GM23338 (cell line): ENCODE measurements at regions not wholly inside any gene's neighbourhood (a gene's known extent, or its start where the extent isn't known, plus 50 kb on each side); places are given as distances from the start of the nearest gene placed in this dataset.

Experiments
- ATAC-seq: fragments of 200-7000 bp; cut with Tn5 transposase; 3 replicates; pipeline ENCODE4 v1.9.1; 2020
- DNase-seq: peaks from one replicate; pipeline ENCODE4 v3.0.0-alpha.2; 2015; ENCODE audit warnings: low spot score
- H2AFZ ChIP-seq: fragments of 200-600 bp; sonication (generic); 2 replicates; pipeline ENCODE4 v1.8.0; 2016; ENCODE audit warnings: antibody characterized with exemption, mild to moderate bottlenecking, moderate library complexity
- H3F3A ChIP-seq: fragments of 200-600 bp; sonication (generic); replicated peaks from 2 replicates; pipeline ENCODE4 v1.8.0; 2017; ENCODE audit warnings: antibody characterized with exemption, mixed run types, low read depth
- H3K27ac ChIP-seq: fragments of 200-600 bp; sonication (generic); 2 replicates; pipeline ENCODE4 v1.6.1; 2016; ENCODE audit warnings: low read depth
- H3K27me3 ChIP-seq: fragments of 200-600 bp; sonication (generic); 2 replicates; pipeline ENCODE4 v1.8.0; 2016; ENCODE audit warnings: mild to moderate bottlenecking, mixed run types, moderate library complexity; ENCODE audit not compliant: insufficient read depth
- H3K36me3 ChIP-seq: fragments of 200-600 bp; sonication (generic); 2 replicates; pipeline ENCODE4 v1.8.0; 2016; ENCODE audit warnings: mild to moderate bottlenecking; ENCODE audit not compliant: insufficient read depth
- H3K4me1 ChIP-seq: fragments of 200-600 bp; sonication (generic); 2 replicates; pipeline ENCODE4 v1.8.0; 2016; ENCODE audit warnings: mild to moderate bottlenecking, moderate library complexity; ENCODE audit not compliant: insufficient read depth
- H3K4me2 ChIP-seq: fragments of 200-600 bp; sonication (generic); 2 replicates; pipeline ENCODE4 v1.7.1; 2017; ENCODE audit warnings: mixed run types
- H3K4me3 ChIP-seq: fragments of 200-600 bp; sonication (generic); 2 replicates; pipeline ENCODE4 v1.6.1; 2016; ENCODE audit warnings: mixed run types
- H3K79me2 ChIP-seq: fragments of 200-600 bp; sonication (generic); replicated peaks from 2 replicates; pipeline ENCODE4 v1.8.0; 2017; ENCODE audit warnings: mild to moderate bottlenecking; ENCODE audit not compliant: insufficient read depth
- H3K9me2 ChIP-seq: fragments of 200-600 bp; sonication (generic); 2 replicates; pipeline ENCODE4 v1.8.0; 2017; ENCODE audit not compliant: insufficient read depth
- H4K20me1 ChIP-seq: fragments of 200-600 bp; sonication (generic); replicated peaks from 2 replicates; pipeline ENCODE4 v1.8.0; 2017; ENCODE audit warnings: mild to moderate bottlenecking; ENCODE audit not compliant: insufficient read depth
- H3K27ac Mint-ChIP-seq: 2 replicates; pipeline ENCODE4 v1.8.0; 2020; ENCODE audit warnings: inconsistent platforms, mild to moderate bottlenecking, moderate library complexity, mixed read lengths
- H3K27me3 Mint-ChIP-seq: 3 replicates; pipeline ENCODE4 v1.8.0; 2022; ENCODE audit warnings: low read depth, mild to moderate bottlenecking, moderate library complexity, mixed read lengths, inconsistent platforms; ENCODE audit not compliant: insufficient read depth, poor library complexity
- H3K36me3 Mint-ChIP-seq: 3 replicates; pipeline ENCODE4 v1.8.0; 2021; ENCODE audit warnings: low read depth, mild to moderate bottlenecking, inconsistent platforms, moderate library complexity, mixed read lengths
- H3K4me1 Mint-ChIP-seq: 3 replicates; pipeline ENCODE4 v1.8.0; 2020; ENCODE audit warnings: mild to moderate bottlenecking, inconsistent platforms, mixed read lengths
- H3K4me3 Mint-ChIP-seq: 3 replicates; pipeline ENCODE4 v1.8.0; 2021; ENCODE audit warnings: moderate library complexity, mild to moderate bottlenecking, inconsistent platforms, mixed read lengths
- H3K9me3 Mint-ChIP-seq: 3 replicates; pipeline ENCODE4 v1.8.0; 2020; ENCODE audit warnings: moderate library complexity, mild to moderate bottlenecking, inconsistent platforms, mixed read lengths
- CREB1 ChIP-seq: fragments of 250-450 bp; sonication (Bioruptor Pico); IDR thresholded peaks from 2 replicates; pipeline ENCODE4 v1.5.0; 2020; ENCODE audit warnings: low read depth, mild to moderate bottlenecking, moderate library complexity
- CTCF ChIP-seq, 2 experiments: fragments of 200-600 bp in 1 of 2; sonication (generic) in 1 of 2; conservative IDR thresholded peaks; 2 replicates each; pipeline versions ENCODE4 v1.5.1 to v1.6.1; 2016 to 2017; ENCODE audit warnings: antibody characterized with exemption in 2 of 2, low read depth in 2 of 2, mild to moderate bottlenecking in 2 of 2, moderate library complexity in 1 of 2
- ETS1 ChIP-seq: IDR thresholded peaks from 2 replicates; pipeline ENCODE4 v1.6.1; 2016; ENCODE audit warnings: antibody characterized with exemption
- EZH2 ChIP-seq: fragments of 200-600 bp; sonication (generic); IDR thresholded peaks from one replicate; pipeline ENCODE4 v1.8.0; 2017; ENCODE audit warnings: antibody characterized with exemption, mild to moderate bottlenecking, low read depth; ENCODE audit not compliant: unreplicated experiment
- EZH2phosphoT487 ChIP-seq: fragments of 200-600 bp; sonication (generic); IDR thresholded peaks from one replicate; pipeline ENCODE4 v1.8.1; 2018; ENCODE audit warnings: antibody characterized with exemption; ENCODE audit not compliant: unreplicated experiment
- JUNB ChIP-seq: IDR thresholded peaks from one replicate; pipeline ENCODE4 v1.6.1; 2016; ENCODE audit warnings: antibody characterized with exemption; ENCODE audit not compliant: unreplicated experiment
- NANOG ChIP-seq: IDR thresholded peaks from 2 replicates; pipeline ENCODE4 v1.6.1; 2016; ENCODE audit warnings: antibody characterized with exemption, borderline replicate concordance
- POLR2AphosphoS5 ChIP-seq: IDR thresholded peaks from 2 replicates; pipeline ENCODE4 v1.6.1; 2016; ENCODE audit warnings: antibody characterized with exemption, low read depth
- REST ChIP-seq: IDR thresholded peaks from one replicate; pipeline ENCODE4 v1.6.1; 2018; ENCODE audit warnings: antibody characterized with exemption; ENCODE audit not compliant: unreplicated experiment
- STAT1 ChIP-seq: IDR thresholded peaks from one replicate; pipeline ENCODE4 v1.6.1; 2016; ENCODE audit warnings: antibody characterized with exemption; ENCODE audit not compliant: unreplicated experiment
- ZNF114 ChIP-seq: fragments of 250-450 bp; sonication (Bioruptor Pico); IDR thresholded peaks from 2 replicates; pipeline ENCODE4 v1.5.0; 2020; ENCODE audit warnings: mild to moderate bottlenecking, moderate library complexity
- ZNF462 ChIP-seq: fragments of 250-450 bp; sonication (Bioruptor Pico); IDR thresholded peaks from 2 replicates; pipeline ENCODE4 v1.5.0; 2020; ENCODE audit warnings: mild to moderate bottlenecking, moderate library complexity

GRCh38 chr2:122663620-122664019 is 908.2 kb downstream of the TSN start:
- no peak overlapping the region for H3K4me3 Mint-ChIP-seq
- H3K27me3 Mint-ChIP-seq, result peaks cover 9% of the 10 kb centered on the region
- no peak for ATAC-seq

More at GRCh38 chr2:122663620-122664019, 908.2 kb downstream of the TSN start:
- H4K20me1 ChIP-seq, result no peaks in the 10 kb centered on the region
- peaks cover 13% of the 10 kb centered on the region; the same call in 1 of the 2 replicates for H3F3A ChIP-seq
- peaks cover 42% of the 10 kb centered on the region for H3K4me1 ChIP-seq
- H3K79me2 ChIP-seq, result no peaks in the 10 kb centered on the region
- DNase-seq, result no peak
- TF ChIP-seq CREB1 (no peak), ZNF462 (no peak), EZH2phosphoT487 (no peak), JUNB (no peak), REST (no peak), STAT1 (no peak), CTCF (conservative IDR thresholded peaks at IDR 0.05; ENCODE audit: low read depth in 2 of 2) (no peak), ETS1 (no peak), EZH2 (no peak), NANOG (no peak), ZNF114 (CRISPR knock-in tag) (no peak), POLR2AphosphoS5 (no peak)
- no peak overlapping the region for H3K4me2 ChIP-seq
- no peaks in the 10 kb centered on the region for H3K36me3 ChIP-seq
- Mint-ChIP-seq H3K9me3 (no peaks in the 10 kb centered on the region), H3K27ac (no peak overlapping the region), H3K4me1 (peaks cover 54% of the 10 kb centered on the region), H3K36me3 (no peaks in the 10 kb centered on the region)
- peak overlapping the region; percentile 15; the same call in 1 of the 2 replicates for H2AFZ ChIP-seq
- 0 out of 2 replicates have a peak, but pooled peaks cover 7% of the 10 kb centered on the region for H3K27me3 ChIP-seq
- no peaks in the 10 kb centered on the region for H3K9me2 ChIP-seq
- H3K27ac ChIP-seq, result no peak overlapping the region
- no peak overlapping the region for H3K4me3 ChIP-seq
